Muscle layer of colon (tissue), 2 donors: ENCODE measurements at regions not wholly inside any gene's neighbourhood (a gene's known extent, or its start where the extent isn't known, plus 50 kb on each side); places are given as distances from the start of the nearest gene placed in this dataset.
"Not testable (repeated sequence)": the region's sequence is repeated elsewhere in the genome, so short reads cannot be mapped to it uniquely, and the experiment has no call there.

Source experiments
- H3K27ac ChIP-seq: one replicate; pipeline ENCODE4 v1.7.0; 2013; ENCODE audit warnings: low read depth, mild to moderate bottlenecking, low read length, moderate library complexity
- H3K27me3 ChIP-seq, 2 donors: one replicate each; pipeline ENCODE4 v1.7.0; 2013; ENCODE audit warnings: low read length in 2 of 2, mild to moderate bottlenecking in 2 of 2; ENCODE audit not compliant: insufficient read depth in 2 of 2, control insufficient read depth in 1 of 2
- H3K36me3 ChIP-seq: one replicate; pipeline ENCODE4 v1.7.0; 2013; ENCODE audit warnings: mild to moderate bottlenecking, low read length; ENCODE audit not compliant: insufficient read depth
- H3K4me1 ChIP-seq: one replicate; pipeline ENCODE4 v1.7.0; 2013; ENCODE audit warnings: mild to moderate bottlenecking, low read length; ENCODE audit not compliant: insufficient read depth
- H3K4me3 ChIP-seq, 2 donors: one replicate each; pipeline ENCODE4 v1.7.0; 2013; ENCODE audit warnings: low read length in 2 of 2, low read depth in 1 of 2, mild to moderate bottlenecking in 1 of 2, moderate library complexity in 1 of 2
- H3K9ac ChIP-seq: one replicate; pipeline ENCODE4 v1.7.0; 2013; ENCODE audit warnings: low read length
- H3K9me3 ChIP-seq: one replicate; pipeline ENCODE4 v1.7.0; 2013; ENCODE audit warnings: mild to moderate bottlenecking, low read length
- donor health status: abdominal sarcoma.
- donor health status: Adenocarcinoma of cecum.

DNA sequence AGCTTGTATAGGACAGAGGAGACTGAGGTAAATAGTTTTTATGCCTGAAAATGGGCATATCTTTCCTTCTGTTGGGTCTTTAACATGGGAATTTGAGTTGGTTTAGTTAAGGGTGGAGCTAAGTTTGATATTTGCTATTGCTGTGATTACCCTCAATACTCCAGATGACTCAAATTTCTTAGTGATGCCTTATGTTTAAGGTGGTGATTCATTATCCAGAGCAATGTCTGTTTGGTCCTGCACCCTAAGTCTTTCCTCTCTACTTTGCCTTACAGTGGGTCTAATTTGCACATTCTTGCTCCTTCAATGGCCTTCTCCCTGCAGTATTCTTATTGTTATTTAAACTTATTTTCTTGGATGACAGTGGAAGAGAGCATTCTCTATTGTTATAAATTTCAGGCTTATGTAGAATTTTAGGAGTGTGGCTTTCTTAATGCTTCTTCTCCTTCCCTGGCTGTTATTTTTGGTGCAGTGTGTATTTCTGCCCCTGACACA, 312.9 kb upstream of the RPS23 start:
- H3K9me3 ChIP-seq: no peaks in the 10 kb centered on the region
- H3K9ac ChIP-seq: no peak overlapping the region
- no peaks in the 10 kb centered on the region for H3K27me3 ChIP-seq
- H3K27ac ChIP-seq: no peak overlapping the region
- no peak overlapping the region for H3K4me3 ChIP-seq
- no peaks in the 10 kb centered on the region for H3K36me3 ChIP-seq
- H3K4me1 ChIP-seq: no peaks in the 10 kb centered on the region

- no peaks in the 10 kb centered on the region for H3K9me3 ChIP-seq
- no peaks in the 10 kb centered on the region for H3K27me3 ChIP-seq
- H3K4me3 ChIP-seq: no peak overlapping the region
- H3K9ac ChIP-seq: no peak overlapping the region
- H3K36me3 ChIP-seq: no peaks in the 10 kb centered on the region
- H3K27ac ChIP-seq: no peak overlapping the region
- H3K4me1 ChIP-seq: no peaks in the 10 kb centered on the region
These were observed 312.0 kb upstream of the RPS23 start for GRCh38 chr5:82590112-82590511.

- H3K27ac ChIP-seq: no peak overlapping the region
- H3K36me3 ChIP-seq: no peaks in the 10 kb centered on the region
- no peaks in the 10 kb centered on the region for H3K27me3 ChIP-seq
- H3K4me1 ChIP-seq: no peaks in the 10 kb centered on the region
- no peaks in the 10 kb centered on the region for H3K9me3 ChIP-seq
- no peak overlapping the region for H3K9ac ChIP-seq
- no peak overlapping the region for H3K4me3 ChIP-seq
These were observed 308.6 kb upstream of the RPS23 start for GRCh38 chr5:82586661-82587310.

DNA sequence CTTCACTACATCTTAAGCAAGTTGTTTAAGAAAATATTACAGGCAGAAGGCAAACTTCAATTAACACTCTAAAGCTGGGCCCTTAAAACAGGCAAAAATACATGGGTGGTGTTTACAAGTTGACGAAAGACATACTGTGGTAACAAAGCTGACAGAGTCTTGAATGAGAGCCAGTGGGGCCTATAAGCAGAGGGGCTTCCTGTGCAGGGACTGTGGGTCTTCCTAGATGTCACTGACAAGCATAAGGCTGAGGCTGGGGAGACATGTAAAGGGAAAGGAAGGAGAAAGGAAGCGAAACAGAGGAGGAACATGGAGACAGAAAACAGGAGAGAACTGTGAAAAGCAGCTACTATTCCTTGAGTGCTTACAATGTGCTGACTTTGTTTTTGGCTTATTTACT, 308.0 kb upstream of the RPS23 start:
- Histone ChIP-seq H3K9ac (no peak overlapping the region), H3K9me3 (no peaks in the 10 kb centered on the region), H3K4me1 (no peaks in the 10 kb centered on the region), H3K27me3 (no peaks in the 10 kb centered on the region), H3K4me3 (no peak overlapping the region), H3K36me3 (no peaks in the 10 kb centered on the region), H3K27ac (no peak overlapping the region)

GRCh38 chr5:82584631-82585030, 306.5 kb upstream of the RPS23 start:
- Histone ChIP-seq H3K36me3 (no peaks in the 10 kb centered on the region), H3K27ac (no peak overlapping the region), H3K4me1 (no peaks in the 10 kb centered on the region), H3K27me3 (no peaks in the 10 kb centered on the region), H3K4me3 (no peak overlapping the region), H3K9me3 (no peaks in the 10 kb centered on the region), H3K9ac (no peak overlapping the region)

DNA sequence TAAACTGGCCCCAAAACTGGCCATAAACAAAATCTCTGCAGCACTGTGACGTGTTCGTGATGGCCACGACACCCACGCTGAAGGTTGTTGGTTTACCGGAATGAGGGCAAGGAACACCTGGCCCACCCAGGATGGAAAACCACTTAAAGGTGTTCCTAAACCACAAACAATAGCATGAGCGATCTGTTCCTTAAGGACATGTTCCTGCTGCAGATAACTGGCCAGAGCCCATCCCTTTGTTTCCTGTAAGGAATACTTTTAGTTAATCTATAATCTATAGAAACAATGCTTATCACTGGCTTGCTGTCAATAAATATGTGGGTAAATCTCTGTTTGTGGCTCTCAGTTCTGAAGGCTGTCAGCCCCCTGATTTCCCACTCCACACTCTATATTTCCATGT, 305.2 kb upstream of the RPS23 start:
- not testable (repeated sequence) for H3K9ac ChIP-seq, H3K4me1 ChIP-seq, H3K27me3 ChIP-seq, H3K4me3 ChIP-seq, H3K36me3 ChIP-seq, H3K9me3 ChIP-seq, H3K27ac ChIP-seq

DNA sequence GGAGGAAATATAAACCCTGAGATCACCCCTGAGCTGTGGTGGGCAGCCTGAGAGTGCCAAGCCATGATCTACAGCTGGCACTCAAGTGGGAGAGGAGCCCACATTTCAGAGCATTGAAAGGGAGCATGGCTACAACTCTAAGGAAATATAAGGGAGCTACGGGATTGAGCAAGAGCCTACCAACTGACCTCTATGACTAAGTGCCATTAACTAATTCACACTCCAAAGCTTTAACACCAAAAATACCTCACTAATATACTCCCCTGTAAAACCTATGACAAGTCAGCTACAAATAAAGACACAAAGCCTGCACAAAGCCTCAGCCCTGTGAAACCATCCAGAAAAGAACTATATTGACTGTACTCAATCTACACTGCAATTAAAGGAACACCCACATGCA, 286.8 kb upstream of the RPS23 start:
- Histone ChIP-seq H3K4me3 (no peak overlapping the region), H3K27me3 (no peaks in the 10 kb centered on the region), H3K4me1 (no peaks in the 10 kb centered on the region), H3K36me3 (no peaks in the 10 kb centered on the region), H3K9ac (no peak overlapping the region), H3K9me3 (no peaks in the 10 kb centered on the region), H3K27ac (no peak overlapping the region)

DNA sequence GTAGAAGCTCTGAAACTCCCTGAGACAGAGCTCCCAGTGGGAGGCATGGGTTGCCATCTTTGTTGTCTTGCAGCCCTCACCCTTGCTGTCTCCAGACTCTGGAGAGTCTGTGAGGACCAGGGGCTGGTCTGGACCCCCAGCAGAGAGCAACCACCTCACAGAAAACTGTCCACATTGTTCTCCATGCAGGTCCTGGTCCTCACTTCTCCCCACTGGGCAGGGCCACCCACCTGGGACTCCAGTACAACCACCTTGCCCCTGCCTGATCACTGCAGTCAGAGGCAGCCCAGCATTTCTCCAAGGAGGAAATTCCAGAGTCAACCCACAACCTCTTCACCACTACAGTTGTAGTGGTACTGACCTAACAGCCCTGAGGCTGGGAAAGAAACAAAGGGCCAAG, 285.6 kb upstream of the RPS23 start:
- no peaks in the 10 kb centered on the region for H3K9me3 ChIP-seq
- no peaks in the 10 kb centered on the region for H3K4me1 ChIP-seq
- H3K9ac ChIP-seq: no peak overlapping the region
- no peak overlapping the region for H3K27ac ChIP-seq
- H3K36me3 ChIP-seq: no peaks in the 10 kb centered on the region
- no peak overlapping the region for H3K4me3 ChIP-seq
- H3K27me3 ChIP-seq: no peaks in the 10 kb centered on the region

- Histone ChIP-seq H3K4me1 (no peaks in the 10 kb centered on the region), H3K9ac (no peak overlapping the region), H3K27me3 (no peaks in the 10 kb centered on the region), H3K9me3 (no peaks in the 10 kb centered on the region), H3K27ac (no peak overlapping the region), H3K4me3 (no peak overlapping the region), H3K36me3 (no peaks in the 10 kb centered on the region)
These were observed 284.6 kb upstream of the RPS23 start for GRCh38 chr5:82562696-82563240.

DNA sequence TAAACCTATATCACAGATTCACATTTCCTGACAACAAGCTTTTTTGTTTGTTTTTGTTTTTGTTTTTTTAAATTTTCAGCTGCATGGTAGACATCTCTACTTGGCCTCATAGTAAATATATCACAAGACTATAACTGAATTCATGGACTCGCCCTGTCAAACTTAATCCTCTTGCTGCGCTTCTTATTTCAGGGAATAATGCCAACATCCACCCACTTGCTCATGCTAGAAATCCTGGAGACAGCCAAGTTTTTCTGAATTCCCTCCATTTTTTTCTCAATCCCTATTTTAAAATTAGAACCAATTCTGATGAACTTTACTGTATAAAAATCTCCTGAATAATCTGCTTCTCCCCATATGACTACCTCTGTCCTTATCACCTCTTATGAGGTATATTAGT, 283.6 kb upstream of the RPS23 start:
- H3K27ac ChIP-seq: no peak overlapping the region
- H3K36me3 ChIP-seq: no peaks in the 10 kb centered on the region
- H3K4me3 ChIP-seq: no peak overlapping the region
- no peak overlapping the region for H3K9ac ChIP-seq
- H3K9me3 ChIP-seq: no peaks in the 10 kb centered on the region
- H3K4me1 ChIP-seq: no peaks in the 10 kb centered on the region
- H3K27me3 ChIP-seq: no peaks in the 10 kb centered on the region

DNA sequence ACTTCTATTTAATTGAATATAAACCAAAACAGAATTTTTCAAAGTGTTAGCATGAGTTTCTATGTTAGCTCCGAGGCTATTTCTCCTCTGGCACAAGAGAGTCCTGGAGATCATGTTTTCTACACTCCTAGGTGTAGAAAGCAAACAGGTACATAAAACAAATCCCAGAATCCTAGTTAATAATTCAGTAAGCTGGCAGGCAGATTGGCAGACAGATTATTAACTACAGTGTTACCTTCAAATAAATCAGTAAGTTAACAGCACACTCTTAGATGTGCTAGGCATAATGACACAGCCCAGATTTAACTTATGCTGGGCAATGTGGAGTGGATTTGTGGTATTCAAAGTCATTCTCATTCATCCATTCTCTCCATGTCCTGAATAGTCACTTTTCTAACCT, 282.8 kb upstream of the RPS23 start:
- no peaks in the 10 kb centered on the region for H3K27me3 ChIP-seq

GRCh38 chr5:82560561-82560960, 282.4 kb upstream of the RPS23 start:
- no peak overlapping the region for H3K27ac ChIP-seq
- no peaks in the 10 kb centered on the region for H3K27me3 ChIP-seq
- no peak overlapping the region for H3K9ac ChIP-seq
- H3K4me3 ChIP-seq: no peak overlapping the region
- no peaks in the 10 kb centered on the region for H3K9me3 ChIP-seq
- no peaks in the 10 kb centered on the region for H3K4me1 ChIP-seq
- no peaks in the 10 kb centered on the region for H3K36me3 ChIP-seq

More for the DNA sequence above, 282.8 kb upstream of the RPS23 start:
- no peak overlapping the region for H3K9ac ChIP-seq
- no peak overlapping the region for H3K27ac ChIP-seq
- no peak overlapping the region for H3K4me3 ChIP-seq
- H3K9me3 ChIP-seq: no peaks in the 10 kb centered on the region
- H3K36me3 ChIP-seq: no peaks in the 10 kb centered on the region
- H3K4me1 ChIP-seq: no peaks in the 10 kb centered on the region
